ENCODE measurements at regions not wholly inside any gene's neighbourhood (a gene's known extent, or its start where the extent isn't known, plus 50 kb on each side); places are given as distances from the start of the nearest gene placed in this dataset.

GRCh38 chr6:134727081-134727480, 222.8 kb downstream of the ALDH8A1 start:
- no peak for TF ChIP-seq CTCF (IDR thresholded peaks at IDR 0.05; ENCODE audit: low read depth, low read length)
- Histone ChIP-seq H3K9me3 (ENCODE audit: severe bottlenecking) (no peaks in the 10 kb centered on the region), H3K27ac (no peak overlapping the region), H3K36me3 (no peaks in the 10 kb centered on the region), H3K27me3 (ENCODE audit: insufficient read depth, low read depth, severe bottlenecking) (no peaks in the 10 kb centered on the region), H3K4me3 (ENCODE audit: low read depth, low read length) (no peak overlapping the region)
- DNase-seq: no peak

- Histone ChIP-seq H3K4me3 (ENCODE audit: low read depth, low read length) (no peak overlapping the region), H3K9me3 (ENCODE audit: severe bottlenecking) (no peaks in the 10 kb centered on the region), H3K36me3 (no peaks in the 10 kb centered on the region), H3K27ac (no peak overlapping the region), H3K27me3 (ENCODE audit: insufficient read depth, low read depth, severe bottlenecking) (no peaks in the 10 kb centered on the region)
- DNase-seq: no peak
- no peak for TF ChIP-seq CTCF (IDR thresholded peaks at IDR 0.05; ENCODE audit: low read depth, low read length)
Measured at GRCh38 chr6:134725590-134725989, 224.3 kb downstream of the ALDH8A1 start.

- H3K27me3 ChIP-seq (ENCODE audit: insufficient read depth, low read depth, severe bottlenecking): no peaks in the 10 kb centered on the region
Measured at GRCh38 chr6:134724771-134725340, 225.0 kb downstream of the ALDH8A1 start.

GRCh38 chr6:134723081-134723871, 226.6 kb downstream of the ALDH8A1 start:
- Histone ChIP-seq H3K4me3 (ENCODE audit: low read depth, low read length) (no peak overlapping the region), H3K9me3 (ENCODE audit: severe bottlenecking) (no peaks in the 10 kb centered on the region), H3K36me3 (no peaks in the 10 kb centered on the region), H3K27ac (no peak overlapping the region), H3K27me3 (ENCODE audit: insufficient read depth, low read depth, severe bottlenecking) (no peaks in the 10 kb centered on the region)
- DNase-seq: no peak
- TF ChIP-seq CTCF (IDR thresholded peaks at IDR 0.05; ENCODE audit: low read depth, low read length): no peak

More at GRCh38 chr6:134724771-134725340, 225.0 kb downstream of the ALDH8A1 start:
- Histone ChIP-seq H3K36me3 (no peaks in the 10 kb centered on the region), H3K4me3 (ENCODE audit: low read depth, low read length) (no peak overlapping the region), H3K9me3 (ENCODE audit: severe bottlenecking) (no peaks in the 10 kb centered on the region), H3K27ac (no peak overlapping the region)
- no peak for DNase-seq
- TF ChIP-seq CTCF (IDR thresholded peaks at IDR 0.05; ENCODE audit: low read depth, low read length): no peak

GRCh38 chr6:134722200-134722870, 227.6 kb downstream of the ALDH8A1 start:
- no peak for TF ChIP-seq CTCF (IDR thresholded peaks at IDR 0.05; ENCODE audit: low read depth, low read length)
- Histone ChIP-seq H3K4me3 (ENCODE audit: low read depth, low read length) (no peak overlapping the region), H3K9me3 (ENCODE audit: severe bottlenecking) (no peaks in the 10 kb centered on the region), H3K27ac (no peak overlapping the region), H3K36me3 (no peaks in the 10 kb centered on the region), H3K27me3 (ENCODE audit: insufficient read depth, low read depth, severe bottlenecking) (no peaks in the 10 kb centered on the region)
- no peak for DNase-seq

Measured in WERI-Rb-1 (cell line).